Breast epithelium (tissue), 3 donors: ENCODE measurements at regions not wholly inside any gene's neighbourhood (a gene's known extent, or its start where the extent isn't known, plus 50 kb on each side); places are given as distances from the start of the nearest gene placed in this dataset.
"Not testable (repeated sequence)": the region's sequence is repeated elsewhere in the genome, so short reads cannot be mapped to it uniquely, and the experiment has no call there.

Source experiments
- CTCF ChIP-seq, 3 donors: fragments of 450-650 bp; IDR thresholded peaks; one replicate each; pipeline ENCODE4 v1.5.1; 2016 to 2017; ENCODE audit warnings: antibody characterized with exemption in 3 of 3, mild to moderate bottlenecking in 3 of 3, moderate library complexity in 3 of 3
- POLR2A ChIP-seq: fragments of 450-650 bp; IDR thresholded peaks from one replicate; pipeline ENCODE4 v1.6.1; 2016; ENCODE audit warnings: antibody characterized with exemption, mild to moderate bottlenecking, moderate library complexity
- POLR2AphosphoS5 ChIP-seq, 3 donors: sonication (generic); formaldehyde crosslinking; IDR thresholded peaks; one replicate each; pipeline ENCODE4 v1.6.1; 2017; ENCODE audit warnings: antibody characterized with exemption in 3 of 3

- not testable (repeated sequence) for TF ChIP-seq CTCF (IDR thresholded peaks at IDR 0.05); POLR2AphosphoS5 (IDR thresholded peaks at IDR 0.05); POLR2A
Measured at GRCh38 chr7:6888267-6889045, 62.4 kb upstream of the CCZ1B start.
